OCI-LY1 (cell line): ENCODE measurements at regions not wholly inside any gene's neighbourhood (a gene's known extent, or its start where the extent isn't known, plus 50 kb on each side); places are given as distances from the start of the nearest gene placed in this dataset.
A peak's percentile ranks its signal among the peaks of the same experiment; 100 is the strongest.

Source experiments
- H2AFZ ChIP-seq: fragments of 200-600 bp; sonication (generic), shearing (Covaris generic); 2 replicates; pipeline ENCODE4 v1.6.0; 2014; ENCODE audit warnings: antibody characterized with exemption, mild to moderate bottlenecking, low read length
- H3F3A ChIP-seq: fragments of 200-600 bp; sonication (generic), shearing (Covaris generic); 2 replicates; pipeline ENCODE4 v1.6.0; 2014; ENCODE audit warnings: mild to moderate bottlenecking, antibody characterized with exemption, low read length, moderate library complexity; ENCODE audit not compliant: insufficient read depth
- H3K27ac ChIP-seq: fragments of 200-600 bp; sonication (generic); 2 replicates; pipeline ENCODE4 v1.5.1; 2014; ENCODE audit warnings: low read length, mixed run types, mild to moderate bottlenecking, low read depth; ENCODE audit not compliant: poor library complexity, severe bottlenecking
- H3K27me3 ChIP-seq: fragments of 200-600 bp; sonication (generic); 2 replicates; pipeline ENCODE4 v1.6.0; 2014; ENCODE audit warnings: antibody characterized with exemption, mild to moderate bottlenecking, low read length, moderate library complexity; ENCODE audit not compliant: insufficient read depth
- H3K36me3 ChIP-seq: fragments of 200-600 bp; sonication (generic); 2 replicates; pipeline ENCODE4 v1.6.1; 2014; ENCODE audit warnings: mild to moderate bottlenecking, antibody characterized with exemption, low read length, moderate library complexity, mixed read lengths; ENCODE audit not compliant: insufficient read depth
- H3K4me1 ChIP-seq: fragments of 200-600 bp; sonication (generic); 2 replicates; pipeline ENCODE4 v1.5.1; 2014; ENCODE audit warnings: mild to moderate bottlenecking, low read length, moderate library complexity; ENCODE audit not compliant: insufficient read depth, severe bottlenecking
- H3K4me2 ChIP-seq: fragments of 200-600 bp; sonication (generic), shearing (Covaris generic); 2 replicates; pipeline ENCODE4 v1.6.1; 2014; ENCODE audit warnings: low read length
- H3K4me3 ChIP-seq: fragments of 200-600 bp; sonication (generic); 2 replicates; pipeline ENCODE4 v1.5.1; 2014; ENCODE audit warnings: low read length, low read depth, mild to moderate bottlenecking, mixed read lengths; ENCODE audit not compliant: poor library complexity, severe bottlenecking
- H3K79me2 ChIP-seq: fragments of 200-600 bp; shearing (Covaris generic); 2 replicates; pipeline ENCODE4 v1.6.1; 2016; ENCODE audit warnings: mixed run types, low read length, mixed read lengths; ENCODE audit not compliant: insufficient read depth
- H3K9ac ChIP-seq: fragments of 200-600 bp; sonication (generic), shearing (Covaris generic); 2 replicates; pipeline ENCODE4 v1.6.1; 2014; ENCODE audit warnings: mild to moderate bottlenecking, low read length, mixed read lengths
- H3K9me2 ChIP-seq: fragments of 200-600 bp; sonication (generic), shearing (Covaris generic); 2 replicates; pipeline ENCODE4 v1.6.1; 2014; ENCODE audit warnings: low read depth, mild to moderate bottlenecking, low read length, mixed read lengths
- H3K9me3 ChIP-seq: fragments of 200-600 bp; shearing (Covaris generic); 2 replicates; pipeline ENCODE4 v1.6.1; 2014; ENCODE audit warnings: low read length, mixed read lengths
- H4K20me1 ChIP-seq: fragments of 200-600 bp; sonication (generic), shearing (Covaris generic); 2 replicates; pipeline ENCODE4 v1.6.0; 2016; ENCODE audit warnings: mild to moderate bottlenecking, low read length; ENCODE audit not compliant: insufficient read depth
- EZH2 ChIP-seq: fragments of 200-600 bp; sonication (generic), shearing (Covaris generic); IDR thresholded peaks from 2 replicates; pipeline ENCODE4 v1.8.0; 2017; ENCODE audit warnings: borderline replicate concordance, mixed run types, mild to moderate bottlenecking, antibody characterized with exemption, low read length, moderate library complexity, mixed read lengths
- TF ChIP-seq, protein P1 (sequence below): fragments of 200-600 bp; sonication (generic), shearing (Covaris generic); IDR thresholded peaks from 2 replicates; pipeline ENCODE4 v1.5.1; 2017; ENCODE audit warnings: mild to moderate bottlenecking, antibody characterized with exemption, low read length, moderate library complexity, mixed read lengths

GRCh38 chr4:116930329-116930728, 155.0 kb downstream of the TRAM1L1 start:
- Histone ChIP-seq H3K4me2 (no peak overlapping the region), H3K79me2 (no peaks in the 10 kb centered on the region), H3K27ac (no peak overlapping the region), H3K27me3 (no peaks in the 10 kb centered on the region), H3F3A (no peaks in the 10 kb centered on the region), H2AFZ (no peak overlapping the region), H3K4me3 (no peak overlapping the region), H3K9me3 (no peaks in the 10 kb centered on the region), H4K20me1 (no peaks in the 10 kb centered on the region), H3K36me3 (no peaks in the 10 kb centered on the region), H3K9me2 (no peaks in the 10 kb centered on the region), H3K4me1 (no peaks in the 10 kb centered on the region), H3K9ac (no peak overlapping the region)
- TF ChIP-seq EZH2 = no peak
- TF ChIP-seq, protein P1, sequence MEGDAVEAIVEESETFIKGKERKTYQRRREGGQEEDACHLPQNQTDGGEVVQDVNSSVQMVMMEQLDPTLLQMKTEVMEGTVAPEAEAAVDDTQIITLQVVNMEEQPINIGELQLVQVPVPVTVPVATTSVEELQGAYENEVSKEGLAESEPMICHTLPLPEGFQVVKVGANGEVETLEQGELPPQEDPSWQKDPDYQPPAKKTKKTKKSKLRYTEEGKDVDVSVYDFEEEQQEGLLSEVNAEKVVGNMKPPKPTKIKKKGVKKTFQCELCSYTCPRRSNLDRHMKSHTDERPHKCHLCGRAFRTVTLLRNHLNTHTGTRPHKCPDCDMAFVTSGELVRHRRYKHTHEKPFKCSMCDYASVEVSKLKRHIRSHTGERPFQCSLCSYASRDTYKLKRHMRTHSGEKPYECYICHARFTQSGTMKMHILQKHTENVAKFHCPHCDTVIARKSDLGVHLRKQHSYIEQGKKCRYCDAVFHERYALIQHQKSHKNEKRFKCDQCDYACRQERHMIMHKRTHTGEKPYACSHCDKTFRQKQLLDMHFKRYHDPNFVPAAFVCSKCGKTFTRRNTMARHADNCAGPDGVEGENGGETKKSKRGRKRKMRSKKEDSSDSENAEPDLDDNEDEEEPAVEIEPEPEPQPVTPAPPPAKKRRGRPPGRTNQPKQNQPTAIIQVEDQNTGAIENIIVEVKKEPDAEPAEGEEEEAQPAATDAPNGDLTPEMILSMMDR = no peak

DNA sequence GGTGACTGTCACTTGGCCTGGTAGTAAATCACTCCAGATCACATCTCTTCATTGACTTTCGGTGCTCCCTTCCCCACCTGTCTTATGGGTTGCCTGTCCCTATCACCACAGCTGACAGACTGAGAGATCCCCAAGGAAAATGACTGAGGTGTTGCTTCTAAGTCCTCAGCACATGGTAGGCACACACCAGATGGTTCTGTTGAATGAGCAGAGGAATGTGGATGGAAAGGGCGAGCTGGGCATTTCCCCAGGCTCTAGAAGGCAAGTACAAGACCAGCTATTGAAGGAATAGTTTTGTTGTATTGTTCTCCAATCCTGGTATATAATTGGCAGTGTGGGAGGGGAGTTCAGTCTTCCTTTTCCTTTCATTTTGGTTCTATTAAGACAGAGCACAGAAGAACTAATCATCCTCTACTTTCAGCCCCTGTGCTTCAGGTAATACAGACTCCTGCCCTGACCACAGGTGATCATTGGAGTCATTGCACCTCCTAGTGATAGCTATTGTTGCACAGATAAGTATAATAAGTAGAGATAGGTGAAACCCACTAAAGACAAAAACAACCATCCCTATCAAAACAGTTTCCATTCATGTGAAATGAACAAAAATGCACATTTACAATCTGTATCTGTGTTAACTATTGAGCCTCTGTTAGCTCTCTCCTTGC, 158.6 kb downstream of the TRAM1L1 start:
- Histone ChIP-seq H3K9me2 (no peaks in the 10 kb centered on the region), H3K79me2 (no peaks in the 10 kb centered on the region), H3K27me3 (no peaks in the 10 kb centered on the region), H3K27ac (no peak overlapping the region), H3K4me3 (no peak overlapping the region), H3K9ac (no peak overlapping the region), H3K4me1 (no peaks in the 10 kb centered on the region), H3F3A (no peaks in the 10 kb centered on the region), H2AFZ (no peak overlapping the region), H3K4me2 (no peak overlapping the region), H3K36me3 (no peaks in the 10 kb centered on the region), H4K20me1 (no peaks in the 10 kb centered on the region), H3K9me3 (no peaks in the 10 kb centered on the region)
- no peak for TF ChIP-seq EZH2
- TF ChIP-seq, protein P1 = peak; percentile 9; the same call in 1 of the 2 replicates

GRCh38 chr4:116925900-116926457, 159.4 kb downstream of the TRAM1L1 start:
- Histone ChIP-seq H3K27ac (no peak overlapping the region), H2AFZ (no peak overlapping the region), H3K36me3 (no peaks in the 10 kb centered on the region), H3K4me2 (no peak overlapping the region), H3K9me2 (no peaks in the 10 kb centered on the region), H3F3A (no peaks in the 10 kb centered on the region), H4K20me1 (no peaks in the 10 kb centered on the region), H3K4me3 (no peak overlapping the region), H3K9me3 (no peaks in the 10 kb centered on the region), H3K27me3 (no peaks in the 10 kb centered on the region), H3K79me2 (no peaks in the 10 kb centered on the region), H3K4me1 (no peaks in the 10 kb centered on the region), H3K9ac (no peak overlapping the region)
- TF ChIP-seq EZH2 = no peak
- TF ChIP-seq, protein P1 = no peak
